GM12873 (cell line): ENCODE measurements at regions not wholly inside any gene's neighbourhood (a gene's known extent, or its start where the extent isn't known, plus 50 kb on each side); places are given as distances from the start of the nearest gene placed in this dataset.

Experiments
- CTCF ChIP-seq: IDR thresholded peaks from 2 replicates; pipeline ENCODE4 v1.5.1; 2012; ENCODE audit warnings: low read depth, mild to moderate bottlenecking, moderate library complexity, low read length, control low read depth; ENCODE audit not compliant: insufficient read depth; ENCODE audit errors: missing control alignments

DNA sequence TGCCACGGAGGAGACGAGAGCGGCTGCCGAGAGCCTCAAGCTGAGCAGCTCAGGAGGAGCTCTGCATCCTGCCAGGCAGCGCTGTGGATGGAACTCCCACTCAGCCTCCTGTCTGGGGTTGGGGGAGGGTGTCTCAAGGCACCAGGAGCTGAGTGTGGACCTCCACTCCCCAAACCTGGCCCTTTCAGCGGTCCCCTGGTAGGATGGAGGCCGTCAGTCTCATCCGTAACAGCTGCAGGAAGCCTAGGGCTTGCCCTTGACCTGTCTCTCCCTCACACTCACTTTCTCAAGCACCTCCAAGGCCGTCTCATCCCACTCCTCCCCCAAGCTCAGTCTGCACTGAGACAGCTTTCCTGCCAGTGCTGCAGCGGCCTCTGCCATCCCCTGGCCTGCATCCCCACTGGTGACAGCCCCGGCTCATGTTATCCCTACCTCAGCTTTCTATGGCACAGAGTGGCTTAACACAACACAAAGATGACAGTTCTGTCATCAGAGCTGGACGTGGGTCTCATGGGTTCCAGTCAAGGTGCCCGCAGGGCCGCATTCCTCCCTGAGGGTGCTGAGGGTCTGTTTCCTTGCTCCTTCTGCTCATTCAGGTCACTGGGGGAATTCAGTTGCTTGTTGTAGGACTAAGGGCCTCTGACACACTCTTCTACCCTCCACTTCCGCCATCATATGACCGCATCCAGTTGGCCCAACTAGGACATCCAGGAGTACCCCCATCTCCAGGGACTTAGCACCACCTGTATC lies 341.9 kb upstream of the B3GAT1 start:
- no peak for TF ChIP-seq CTCF

DNA sequence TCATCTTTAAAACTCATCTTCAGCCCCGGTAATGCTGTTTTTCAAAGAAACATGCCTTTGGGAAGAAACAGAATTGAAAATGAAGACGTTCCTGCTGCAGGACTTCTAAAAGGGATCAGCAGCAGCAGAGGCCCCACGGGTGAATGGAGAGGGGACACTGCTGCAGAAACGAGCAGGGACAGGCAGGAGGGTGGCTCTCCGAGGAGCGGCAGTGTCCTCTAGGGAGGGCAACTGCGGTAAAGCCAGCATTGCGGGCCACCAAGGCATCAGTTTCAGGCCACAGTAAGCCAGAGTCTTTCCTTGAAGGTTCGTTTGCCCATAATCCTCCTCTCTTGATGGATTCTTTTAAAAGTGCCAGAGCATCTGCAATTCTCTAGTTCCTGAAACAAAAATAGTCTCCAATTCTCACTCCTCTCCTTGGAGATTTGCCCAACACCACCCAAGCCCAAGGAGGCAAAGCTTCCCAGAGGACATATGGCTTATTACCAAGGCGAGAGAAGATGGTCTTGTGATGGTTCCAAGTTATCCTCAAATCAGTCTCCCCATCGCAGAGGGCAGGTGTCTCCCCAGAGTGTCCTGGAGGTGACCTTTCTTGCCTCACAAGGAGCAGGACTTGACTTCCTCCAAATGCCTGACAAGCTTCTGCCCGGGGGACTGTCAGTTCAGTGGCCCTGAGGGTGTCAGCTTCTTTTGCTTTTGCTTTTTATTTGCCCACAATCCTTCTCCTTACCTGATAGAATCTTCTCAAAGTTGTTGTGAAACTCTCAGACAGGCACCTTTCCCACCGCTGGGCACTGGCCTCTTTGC lies 341.1 kb upstream of the B3GAT1 start:
- no peak for TF ChIP-seq CTCF

GRCh38 chr11:134752526-134752925 lies 340.5 kb upstream of the B3GAT1 start:
- no peak for TF ChIP-seq CTCF

DNA sequence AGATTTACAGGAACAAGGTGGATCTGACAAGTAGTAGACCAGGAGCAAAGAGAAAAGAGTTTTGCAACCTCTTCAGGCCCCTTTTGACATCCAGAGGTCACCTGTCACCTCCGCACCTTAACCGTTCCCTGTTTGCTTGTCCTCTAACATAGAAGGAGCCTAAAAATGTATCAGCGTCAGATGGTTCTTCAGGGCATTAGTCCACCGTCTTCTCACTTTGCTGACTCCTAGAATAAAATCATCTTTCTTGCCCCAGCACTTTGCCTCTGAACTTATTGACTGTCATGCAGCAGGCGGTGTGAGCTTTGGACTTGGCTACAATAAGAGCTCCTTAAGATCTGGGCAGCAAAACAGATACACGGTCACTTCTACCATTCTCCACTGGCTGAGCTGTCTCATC lies 339.7 kb upstream of the B3GAT1 start:
- TF ChIP-seq CTCF: no peak

DNA sequence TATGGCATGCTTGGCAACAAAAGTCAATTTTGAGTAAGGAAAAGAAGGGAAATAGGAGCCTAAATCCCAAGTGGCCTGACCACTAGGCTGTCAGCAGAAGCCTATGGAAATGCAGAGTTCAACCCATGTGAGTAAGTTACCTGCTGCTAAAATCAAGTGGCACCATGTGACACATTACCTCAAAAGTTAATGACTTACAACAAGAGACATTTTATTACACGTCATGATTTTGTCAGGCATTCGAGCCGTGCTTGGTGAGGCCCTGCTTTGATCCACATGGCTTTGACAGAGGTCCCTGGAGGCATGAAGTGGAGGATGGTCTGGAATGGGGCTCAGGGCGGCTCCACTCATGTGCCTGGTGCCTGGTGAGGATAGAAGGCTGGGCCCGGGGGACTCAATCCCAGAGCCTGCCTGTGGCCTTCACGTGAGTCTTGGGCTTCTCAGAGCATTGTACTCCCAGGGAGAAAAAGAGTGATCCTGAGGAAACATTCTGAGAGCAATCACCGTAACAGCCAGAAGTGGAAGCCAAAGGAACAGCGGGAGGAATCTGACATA lies 339.1 kb upstream of the B3GAT1 start:
- TF ChIP-seq CTCF: no peak

DNA sequence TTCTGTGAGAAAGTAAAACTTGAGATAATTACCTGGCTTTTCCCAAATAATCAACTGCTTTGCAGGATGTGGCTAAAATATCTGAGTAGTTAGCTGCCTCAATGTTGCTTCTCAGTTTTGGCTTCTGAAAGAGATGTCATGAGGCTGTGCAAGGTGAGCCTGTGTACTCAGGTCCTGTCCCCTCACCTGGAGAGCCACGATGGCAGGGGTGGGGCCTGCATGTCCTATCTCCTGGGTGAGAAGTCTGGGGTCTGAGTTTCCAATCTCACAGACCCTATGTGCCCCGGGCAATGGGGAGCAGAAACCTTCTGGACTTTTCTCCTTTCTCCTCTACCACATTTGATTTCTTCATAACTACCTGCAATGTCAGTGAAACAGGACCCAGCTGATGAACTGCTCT lies 338.6 kb upstream of the B3GAT1 start:
- TF ChIP-seq CTCF: no peak

DNA sequence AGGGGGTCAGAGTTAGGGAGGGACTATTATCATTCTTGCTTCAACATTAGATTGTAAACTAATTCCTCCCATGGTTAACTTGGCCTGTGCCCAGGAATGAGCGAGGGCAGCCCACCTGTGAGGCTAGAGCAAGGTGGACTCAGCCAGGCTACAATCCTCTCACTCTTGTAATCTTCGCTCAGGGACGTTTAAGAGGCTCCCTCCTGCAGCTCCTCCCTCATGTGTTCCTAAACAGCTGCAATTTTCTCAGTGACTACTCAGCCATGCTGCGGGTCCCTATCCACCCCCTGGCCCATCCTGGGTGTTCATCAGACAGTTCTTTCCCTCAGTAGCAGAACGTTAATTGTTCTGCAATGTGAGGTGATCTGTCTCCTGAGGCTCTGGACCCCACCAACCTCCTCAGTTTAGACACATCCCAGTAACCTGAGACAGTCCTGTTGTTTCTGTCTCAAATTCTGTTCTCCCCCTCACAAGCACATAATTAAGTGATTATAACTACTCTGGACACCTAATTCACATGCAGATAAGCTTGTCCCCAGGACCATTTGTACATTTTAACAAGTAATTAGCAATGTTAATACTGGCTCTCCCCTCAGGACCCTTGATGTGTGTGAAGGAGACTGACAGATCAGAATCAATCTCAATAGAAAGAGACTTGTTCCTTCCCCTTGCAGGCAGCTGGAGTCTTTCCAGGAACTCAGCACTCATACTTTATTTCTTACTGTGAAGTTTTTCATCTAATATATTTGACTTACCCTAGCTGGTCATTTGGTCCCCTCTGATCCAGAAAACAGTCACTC lies 337.2 kb upstream of the B3GAT1 start:
- TF ChIP-seq CTCF: no peak
